CD4-positive, alpha-beta T cell treated with Interleukin-10 for 1 hour (primary cell): ENCODE measurements at regions not wholly inside any gene's neighbourhood (a gene's known extent, or its start where the extent isn't known, plus 50 kb on each side); places are given as distances from the start of the nearest gene placed in this dataset.

ENCODE experiments used
- DNase-seq: peaks from one replicate; pipeline ENCODE4 v3.0.0-alpha.2; 2020

- DNase-seq, result no peak
Observed at GRCh38 chr10:6305401-6306321, 102.9 kb downstream of the PFKFB3 start.

- DNase-seq, result no peak
Observed at GRCh38 chr10:6306917-6307316, 104.2 kb downstream of the PFKFB3 start.

GRCh38 chr10:6309816-6310215 lies 107.1 kb downstream of the PFKFB3 start:
- no peak for DNase-seq

GRCh38 chr10:6310977-6311376 lies 108.2 kb downstream of the PFKFB3 start:
- DNase-seq, result no peak

GRCh38 chr10:6311700-6312330 lies 109.1 kb downstream of the PFKFB3 start:
- DNase-seq, result no peak

- DNase-seq, result no peak
Observed at GRCh38 chr10:6312636-6313035, 109.9 kb downstream of the PFKFB3 start.

- no peak for DNase-seq
Observed at GRCh38 chr10:6313111-6313895, 110.6 kb downstream of the PFKFB3 start.

- DNase-seq, result no peak
Observed at GRCh38 chr10:6314620-6315205, 112.0 kb downstream of the PFKFB3 start.

- no peak for DNase-seq
Observed at GRCh38 chr10:6319119-6319518, 116.4 kb downstream of the PFKFB3 start.

- no peak for DNase-seq
Observed at GRCh38 chr10:6320320-6321010, 117.7 kb downstream of the PFKFB3 start.

GRCh38 chr10:6321880-6322279 lies 119.1 kb downstream of the PFKFB3 start:
- DNase-seq, result no peak

- DNase-seq, result no peak
Observed at GRCh38 chr10:6322805-6323204, 120.1 kb downstream of the PFKFB3 start.

- DNase-seq, result no peak
Observed at GRCh38 chr10:6327961-6328698, 125.4 kb downstream of the PFKFB3 start.

GRCh38 chr10:6328699-6329423 lies 126.1 kb downstream of the PFKFB3 start:
- DNase-seq, result no peak

GRCh38 chr10:6333086-6333485 lies 130.4 kb downstream of the PFKFB3 start:
- no peak for DNase-seq

GRCh38 chr10:6333973-6334372 lies 131.2 kb downstream of the PFKFB3 start:
- no peak for DNase-seq

- DNase-seq, result no peak
Observed at GRCh38 chr10:6336016-6336415, 133.3 kb downstream of the PFKFB3 start.

GRCh38 chr10:6337382-6337781 lies 134.7 kb downstream of the PFKFB3 start:
- DNase-seq, result no peak

GRCh38 chr10:6338361-6338760 lies 135.6 kb downstream of the PFKFB3 start:
- DNase-seq, result no peak

GRCh38 chr10:6339891-6340290 lies 137.2 kb downstream of the PFKFB3 start:
- DNase-seq, result no peak

GRCh38 chr10:6342096-6342685 lies 139.5 kb downstream of the PFKFB3 start:
- DNase-seq, result no peak
